ENCODE measurements at regions not wholly inside any gene's neighbourhood (a gene's known extent, or its start where the extent isn't known, plus 50 kb on each side); places are given as distances from the start of the nearest gene placed in this dataset.

DNA sequence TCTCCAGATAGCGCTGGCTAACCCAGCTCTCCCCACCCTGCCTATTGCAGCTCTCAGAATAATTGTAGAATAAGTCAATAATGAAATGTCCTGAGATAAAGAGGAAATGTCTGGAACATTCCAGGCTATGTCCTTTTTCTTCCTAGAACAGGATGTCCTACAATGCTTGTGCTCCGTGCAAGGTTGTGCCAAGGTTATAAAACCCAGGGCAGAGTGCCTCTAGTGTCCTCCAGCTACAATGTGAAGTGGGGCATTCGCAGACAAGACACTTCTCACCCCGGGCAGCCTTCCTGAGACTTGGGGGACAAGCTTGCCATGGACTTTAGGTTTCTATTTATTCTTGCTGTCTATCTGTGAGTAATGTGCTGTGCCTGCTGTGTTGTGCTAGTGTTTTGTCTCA is 900.6 kb downstream of the TUSC7 start:
- H3K4me1 Mint-ChIP-seq (ENCODE audit: low read depth, unreplicated experiment) = no peaks in the 10 kb centered on the region

DNA sequence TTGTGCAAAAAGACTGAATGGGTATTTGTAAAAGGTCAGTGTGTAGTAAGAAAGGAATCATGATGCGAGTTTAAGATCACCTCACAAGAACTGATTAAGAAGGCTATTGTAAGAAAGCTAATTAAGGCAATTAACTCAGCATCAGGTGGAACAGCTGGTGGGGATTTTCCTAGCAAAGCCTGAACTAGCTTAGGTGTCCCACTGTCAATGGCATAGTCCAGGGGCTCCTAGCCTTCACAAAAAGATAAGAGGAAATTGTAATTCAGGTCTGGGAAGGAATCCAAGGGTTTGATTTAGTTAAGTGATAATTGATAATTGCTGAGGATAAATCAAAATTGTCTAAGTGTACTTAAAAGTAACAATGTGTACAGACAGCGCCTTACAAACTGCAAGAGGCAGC is 901.6 kb downstream of the TUSC7 start:
- Histone ChIP-seq H3K36me3 (ENCODE audit: control insufficient read depth, insufficient read depth, low read length) (no peaks in the 10 kb centered on the region), H3K4me1 (no peaks in the 10 kb centered on the region), H3K9me3 (no peaks in the 10 kb centered on the region), H3K4me3 (ENCODE audit: low read depth, low read length) (no peak overlapping the region), H3K27me3 (replicated peaks; ENCODE audit: control insufficient read depth, insufficient read depth, low read length) (no peaks in the 10 kb centered on the region)
- H3K4me3 Mint-ChIP-seq (ENCODE audit: unreplicated experiment) = no peak overlapping the region
- no peak overlapping the region for H3K27ac Mint-ChIP-seq (ENCODE audit: unreplicated experiment)
- ChIA-PET CTCF (no interaction called here), POLR2A (no interaction called here)
- no TSS peak for BruUV-seq (replicated peaks)
- no peak for DNase-seq
- peaks cover 4% of the 10 kb centered on the region for H3K27me3 Mint-ChIP-seq (ENCODE audit: insufficient read depth, unreplicated experiment)
- intact Hi-C loops (cut with micrococcal nuclease; ENCODE audit: unreplicated experiment) = no loop called here
- H3K9me3 Mint-ChIP-seq (ENCODE audit: unreplicated experiment) = peaks cover 10% of the 10 kb centered on the region
- no peaks in the 10 kb centered on the region for H3K36me3 Mint-ChIP-seq (ENCODE audit: insufficient read depth, unreplicated experiment)
- TF ChIP-seq, protein P1, sequence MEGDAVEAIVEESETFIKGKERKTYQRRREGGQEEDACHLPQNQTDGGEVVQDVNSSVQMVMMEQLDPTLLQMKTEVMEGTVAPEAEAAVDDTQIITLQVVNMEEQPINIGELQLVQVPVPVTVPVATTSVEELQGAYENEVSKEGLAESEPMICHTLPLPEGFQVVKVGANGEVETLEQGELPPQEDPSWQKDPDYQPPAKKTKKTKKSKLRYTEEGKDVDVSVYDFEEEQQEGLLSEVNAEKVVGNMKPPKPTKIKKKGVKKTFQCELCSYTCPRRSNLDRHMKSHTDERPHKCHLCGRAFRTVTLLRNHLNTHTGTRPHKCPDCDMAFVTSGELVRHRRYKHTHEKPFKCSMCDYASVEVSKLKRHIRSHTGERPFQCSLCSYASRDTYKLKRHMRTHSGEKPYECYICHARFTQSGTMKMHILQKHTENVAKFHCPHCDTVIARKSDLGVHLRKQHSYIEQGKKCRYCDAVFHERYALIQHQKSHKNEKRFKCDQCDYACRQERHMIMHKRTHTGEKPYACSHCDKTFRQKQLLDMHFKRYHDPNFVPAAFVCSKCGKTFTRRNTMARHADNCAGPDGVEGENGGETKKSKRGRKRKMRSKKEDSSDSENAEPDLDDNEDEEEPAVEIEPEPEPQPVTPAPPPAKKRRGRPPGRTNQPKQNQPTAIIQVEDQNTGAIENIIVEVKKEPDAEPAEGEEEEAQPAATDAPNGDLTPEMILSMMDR (IDR thresholded peaks at IDR 0.05; ENCODE audit: insufficient read depth in 1 of 2, low read depth in 1 of 2, low read length in 1 of 2, severe bottlenecking in 1 of 2, unreplicated experiment in 1 of 2) = no peak
- H3K4me1 Mint-ChIP-seq (ENCODE audit: low read depth, unreplicated experiment) = no peaks in the 10 kb centered on the region

More for the DNA sequence above, 900.6 kb downstream of the TUSC7 start:
- TF ChIP-seq, protein P1 (IDR thresholded peaks at IDR 0.05; ENCODE audit: insufficient read depth in 1 of 2, low read depth in 1 of 2, low read length in 1 of 2, severe bottlenecking in 1 of 2, unreplicated experiment in 1 of 2) = no peak
- DNase-seq = no peak
- no peaks in the 10 kb centered on the region for H3K36me3 Mint-ChIP-seq (ENCODE audit: insufficient read depth, unreplicated experiment)
- Histone ChIP-seq H3K27me3 (replicated peaks; ENCODE audit: control insufficient read depth, insufficient read depth, low read length) (no peaks in the 10 kb centered on the region), H3K9me3 (no peaks in the 10 kb centered on the region), H3K36me3 (ENCODE audit: control insufficient read depth, insufficient read depth, low read length) (no peaks in the 10 kb centered on the region), H3K4me3 (ENCODE audit: low read depth, low read length) (no peak overlapping the region), H3K4me1 (no peaks in the 10 kb centered on the region)
- intact Hi-C loops (cut with micrococcal nuclease; ENCODE audit: unreplicated experiment) = no loop called here
- H3K9me3 Mint-ChIP-seq (ENCODE audit: unreplicated experiment) = peaks cover 10% of the 10 kb centered on the region
- no peak overlapping the region for H3K27ac Mint-ChIP-seq (ENCODE audit: unreplicated experiment)
- no peak overlapping the region for H3K4me3 Mint-ChIP-seq (ENCODE audit: unreplicated experiment)
- BruUV-seq (replicated peaks) = no TSS peak
- ChIA-PET CTCF (no interaction called here), POLR2A (no interaction called here)
- H3K27me3 Mint-ChIP-seq (ENCODE audit: insufficient read depth, unreplicated experiment) = peaks cover 4% of the 10 kb centered on the region

DNA sequence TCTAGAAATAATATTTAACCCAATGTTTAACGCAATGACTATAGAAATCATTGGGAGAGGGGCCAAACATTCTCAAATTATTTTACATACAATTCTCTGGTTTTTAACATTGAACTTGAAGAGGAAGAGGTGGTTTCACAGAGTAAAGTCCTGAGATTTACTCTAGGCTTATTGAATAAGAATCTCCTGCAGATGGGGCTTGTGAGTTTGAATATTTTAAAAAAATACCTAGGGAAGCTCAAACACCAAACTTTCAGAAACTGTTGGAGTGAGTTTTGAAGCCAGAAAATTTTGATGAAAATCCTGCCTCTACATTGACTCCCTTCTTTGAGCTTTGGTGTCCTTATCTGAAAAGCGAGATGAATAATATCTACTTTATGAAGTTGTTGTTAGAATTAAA is 906.6 kb downstream of the TUSC7 start:
- Histone ChIP-seq H3K4me3 (ENCODE audit: low read depth, low read length) (no peak overlapping the region), H3K9me3 (no peaks in the 10 kb centered on the region), H3K27me3 (replicated peaks; ENCODE audit: control insufficient read depth, insufficient read depth, low read length) (no peaks in the 10 kb centered on the region), H3K36me3 (ENCODE audit: control insufficient read depth, insufficient read depth, low read length) (no peaks in the 10 kb centered on the region), H3K4me1 (no peaks in the 10 kb centered on the region)
- Mint-ChIP-seq H3K9me3 (ENCODE audit: unreplicated experiment) (no peaks in the 10 kb centered on the region), H3K27ac (ENCODE audit: unreplicated experiment) (no peak overlapping the region), H3K27me3 (ENCODE audit: insufficient read depth, unreplicated experiment) (no peaks in the 10 kb centered on the region), H3K36me3 (ENCODE audit: insufficient read depth, unreplicated experiment) (no peaks in the 10 kb centered on the region), H3K4me3 (ENCODE audit: unreplicated experiment) (no peak overlapping the region), H3K4me1 (ENCODE audit: low read depth, unreplicated experiment) (no peaks in the 10 kb centered on the region)
- TF ChIP-seq, protein P1 (IDR thresholded peaks at IDR 0.05; ENCODE audit: insufficient read depth in 1 of 2, low read depth in 1 of 2, low read length in 1 of 2, severe bottlenecking in 1 of 2, unreplicated experiment in 1 of 2) = no peak
- intact Hi-C loops (cut with micrococcal nuclease; ENCODE audit: unreplicated experiment) = no loop called here
- no peak for DNase-seq
- ChIA-PET CTCF (no interaction called here), POLR2A (no interaction called here)
- no TSS peak for BruUV-seq (replicated peaks)
